Gastroesophageal sphincter (tissue), 4 donors: ENCODE measurements at regions not wholly inside any gene's neighbourhood (a gene's known extent, or its start where the extent isn't known, plus 50 kb on each side); places are given as distances from the start of the nearest gene placed in this dataset.
"Not testable (repeated sequence)": the region's sequence is repeated elsewhere in the genome, so short reads cannot be mapped to it uniquely, and the experiment has no call there.

Source experiments
- ATAC-seq: fragments of 150-250 bp; one replicate; pipeline ENCODE4 v1.9.1; 2016; ENCODE audit warnings: mild to moderate bottlenecking, moderate library complexity
- H3K27ac ChIP-seq, 4 donors: fragments of 200-600 bp; sonication (generic) in 3 of 4; 1 replicate in 3 of 4; 2 replicates in 1 of 4; pipeline ENCODE4 v1.5.1; 2016 to 2019
- H3K27me3 ChIP-seq: fragments of 200-600 bp; sonication (generic); one replicate; pipeline ENCODE4 v1.5.1; 2019
- H3K36me3 ChIP-seq, 2 donors: fragments of 200-600 bp; sonication (generic); one replicate each; pipeline ENCODE4 v1.5.1; 2019; ENCODE audit warnings: control low read depth in 1 of 2
- H3K4me1 ChIP-seq, 3 donors: fragments of 200-600 bp; sonication (generic); 1 replicate in 2 of 3; 2 replicates in 1 of 3; pipeline ENCODE4 v1.5.1; 2016 to 2019; ENCODE audit warnings: control low read depth in 2 of 3
- H3K4me3 ChIP-seq, 2 donors: fragments of 200-600 bp; sonication (generic); one replicate each; pipeline ENCODE4 v1.5.1; 2019; ENCODE audit warnings: mild to moderate bottlenecking in 1 of 2, moderate library complexity in 1 of 2
- H3K9me3 ChIP-seq, 3 donors: fragments of 200-600 bp; sonication (generic); one replicate each; pipeline ENCODE4 v1.5.1; 2017 to 2019; ENCODE audit warnings: control low read depth in 2 of 3
- CTCF ChIP-seq, 4 experiments: fragments of 200-600 bp in 2 of 4; fragments of 450-650 bp in 2 of 4; sonication (generic) in 1 of 4; IDR thresholded peaks; one replicate each; pipeline ENCODE4 v1.5.1; 2017 to 2019; ENCODE audit warnings: antibody characterized with exemption in 4 of 4, mild to moderate bottlenecking in 2 of 4, moderate library complexity in 2 of 4
- EP300 ChIP-seq: sonication (generic); formaldehyde crosslinking; IDR thresholded peaks from one replicate; pipeline ENCODE4 v1.6.1; 2017; ENCODE audit warnings: antibody characterized with exemption, mild to moderate bottlenecking
- POLR2A ChIP-seq, 2 donors: fragments of 450-650 bp; IDR thresholded peaks; one replicate each; pipeline ENCODE4 v1.6.1; 2017; ENCODE audit warnings: antibody characterized with exemption in 2 of 2, mild to moderate bottlenecking in 2 of 2, moderate library complexity in 1 of 2
- POLR2AphosphoS5 ChIP-seq: sonication (generic); formaldehyde crosslinking; IDR thresholded peaks from one replicate; pipeline ENCODE4 v1.6.1; 2017; ENCODE audit warnings: antibody characterized with exemption
- WGBS, 2 donors: methylation state at CpG; one replicate each; pipeline ENCODE4 v1.1.5; 2018; ENCODE audit warnings: low coverage in 1 of 2; 5-methylcytosine and 5-hydroxymethylcytosine counted together

- H3K27me3 ChIP-seq: no peaks in the 10 kb centered on the region
- 43 to 71% methylated on average over 2 to 5 of the region's 6 CpGs for WGBS, 2 donors
- no peaks in the 10 kb centered on the region for H3K36me3 ChIP-seq
- ATAC-seq: no peak
- no peaks in the 10 kb centered on the region for H3K4me1 ChIP-seq
- H3K27ac ChIP-seq: no peak overlapping the region
- no peak for TF ChIP-seq POLR2AphosphoS5
- no peak for TF ChIP-seq POLR2A (IDR thresholded peaks at IDR 0.05)
- H3K9me3 ChIP-seq: no peaks in the 10 kb centered on the region
- no peak overlapping the region for H3K4me3 ChIP-seq
These were observed 170.3 kb downstream of the HHIPL2 start for GRCh38 chr1:222377428-222378088.

- H3K27ac ChIP-seq, ATAC-seq, H3K9me3 ChIP-seq, H3K4me3 ChIP-seq, H3K36me3 ChIP-seq, H3K4me1 ChIP-seq, H3K27me3 ChIP-seq: not testable (repeated sequence)
- 100% methylated on average over 1 of the region's 1 CpG; no CpG with 5 or more reads in 1 of the 2 donors for WGBS, 2 donors
These were observed 171.1 kb downstream of the HHIPL2 start for GRCh38 chr1:222376791-222377190.

GRCh38 chr1:222375701-222376100, 172.2 kb downstream of the HHIPL2 start:
- no peaks in the 10 kb centered on the region for H3K36me3 ChIP-seq
- ATAC-seq: no peak
- H3K9me3 ChIP-seq: no peaks in the 10 kb centered on the region
- H3K4me1 ChIP-seq: no peaks in the 10 kb centered on the region
- no peaks in the 10 kb centered on the region for H3K27me3 ChIP-seq
- TF ChIP-seq EP300 (no peak), POLR2AphosphoS5 (no peak), CTCF (IDR thresholded peaks at IDR 0.05) (no peak), POLR2A (IDR thresholded peaks at IDR 0.05) (no peak)
- WGBS, 2 donors: 75 to 100% methylated on average over 1 to 2 of the region's 2 CpGs
- no peak overlapping the region for H3K27ac ChIP-seq
- no peak overlapping the region for H3K4me3 ChIP-seq

GRCh38 chr1:222373831-222374602, 173.9 kb downstream of the HHIPL2 start:
- ATAC-seq: no peak
- TF ChIP-seq POLR2A (IDR thresholded peaks at IDR 0.05) (no peak), CTCF (IDR thresholded peaks at IDR 0.05) (no peak), POLR2AphosphoS5 (no peak), EP300 (no peak)
- WGBS, 2 donors: 28 to 54% methylated on average over 4 to 5 of the region's 7 CpGs

GRCh38 chr1:222373216-222373615, 174.7 kb downstream of the HHIPL2 start:
- Histone ChIP-seq H3K4me3 (no peak overlapping the region), H3K4me1 (no peaks in the 10 kb centered on the region), H3K36me3 (no peaks in the 10 kb centered on the region), H3K27me3 (no peaks in the 10 kb centered on the region), H3K9me3 (no peaks in the 10 kb centered on the region), H3K27ac (no peak overlapping the region)
- TF ChIP-seq POLR2AphosphoS5 (no peak), CTCF (IDR thresholded peaks at IDR 0.05) (no peak), POLR2A (IDR thresholded peaks at IDR 0.05) (no peak), EP300 (no peak)
- no peak for ATAC-seq

More at GRCh38 chr1:222373831-222374602, 173.9 kb downstream of the HHIPL2 start:
- Histone ChIP-seq H3K4me3 (no peak overlapping the region), H3K4me1 (no peaks in the 10 kb centered on the region), H3K27me3 (no peaks in the 10 kb centered on the region), H3K27ac (no peak overlapping the region), H3K36me3 (no peaks in the 10 kb centered on the region), H3K9me3 (no peaks in the 10 kb centered on the region)

- H3K27me3 ChIP-seq: no peaks in the 10 kb centered on the region
These were observed 175.7 kb downstream of the HHIPL2 start for GRCh38 chr1:222372221-222372620.

More at GRCh38 chr1:222372221-222372620, 175.7 kb downstream of the HHIPL2 start:
- H3K4me3 ChIP-seq: no peak overlapping the region
- no peaks in the 10 kb centered on the region for H3K9me3 ChIP-seq
- H3K36me3 ChIP-seq: no peaks in the 10 kb centered on the region
- 82 to 93% methylated on average over 2 to 3 of the region's 3 CpGs for WGBS, 2 donors
- no peak overlapping the region for H3K27ac ChIP-seq
- TF ChIP-seq POLR2AphosphoS5 (no peak), CTCF (IDR thresholded peaks at IDR 0.05) (no peak), EP300 (no peak), POLR2A (IDR thresholded peaks at IDR 0.05) (no peak)
- H3K4me1 ChIP-seq: no peaks in the 10 kb centered on the region
- no peak for ATAC-seq
